ENCODE measurements at regions not wholly inside any gene's neighbourhood (a gene's known extent, or its start where the extent isn't known, plus 50 kb on each side); places are given as distances from the start of the nearest gene placed in this dataset.

DNA sequence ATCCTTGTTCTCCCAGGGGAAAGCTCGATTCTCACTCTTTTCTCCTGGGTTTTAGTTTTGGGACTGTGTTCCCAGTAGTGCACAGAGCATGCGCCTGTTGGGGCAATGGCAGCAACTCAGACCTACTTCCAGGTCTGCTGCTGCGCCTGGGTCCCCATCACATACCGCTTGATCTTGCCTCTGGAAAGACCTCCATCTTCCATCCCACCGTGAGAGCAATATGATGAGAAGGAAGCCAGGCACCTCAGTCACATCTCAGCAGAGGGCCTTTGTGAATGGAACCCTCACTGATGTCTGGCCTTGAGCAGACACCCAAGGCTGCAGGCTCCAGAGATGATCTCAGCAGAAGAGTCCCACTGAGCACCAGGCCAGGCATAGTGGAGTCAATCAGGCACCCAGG is 176.8 kb upstream of the ZNF507 start:
- no peak for TF ChIP-seq EZH2phosphoT487 (IDR thresholded peaks at IDR 0.05; ENCODE audit: borderline replicate concordance, low read depth, low read length)
- TF ChIP-seq, protein P1, sequence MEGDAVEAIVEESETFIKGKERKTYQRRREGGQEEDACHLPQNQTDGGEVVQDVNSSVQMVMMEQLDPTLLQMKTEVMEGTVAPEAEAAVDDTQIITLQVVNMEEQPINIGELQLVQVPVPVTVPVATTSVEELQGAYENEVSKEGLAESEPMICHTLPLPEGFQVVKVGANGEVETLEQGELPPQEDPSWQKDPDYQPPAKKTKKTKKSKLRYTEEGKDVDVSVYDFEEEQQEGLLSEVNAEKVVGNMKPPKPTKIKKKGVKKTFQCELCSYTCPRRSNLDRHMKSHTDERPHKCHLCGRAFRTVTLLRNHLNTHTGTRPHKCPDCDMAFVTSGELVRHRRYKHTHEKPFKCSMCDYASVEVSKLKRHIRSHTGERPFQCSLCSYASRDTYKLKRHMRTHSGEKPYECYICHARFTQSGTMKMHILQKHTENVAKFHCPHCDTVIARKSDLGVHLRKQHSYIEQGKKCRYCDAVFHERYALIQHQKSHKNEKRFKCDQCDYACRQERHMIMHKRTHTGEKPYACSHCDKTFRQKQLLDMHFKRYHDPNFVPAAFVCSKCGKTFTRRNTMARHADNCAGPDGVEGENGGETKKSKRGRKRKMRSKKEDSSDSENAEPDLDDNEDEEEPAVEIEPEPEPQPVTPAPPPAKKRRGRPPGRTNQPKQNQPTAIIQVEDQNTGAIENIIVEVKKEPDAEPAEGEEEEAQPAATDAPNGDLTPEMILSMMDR (conservative IDR thresholded peaks at IDR 0.05; ENCODE audit: low read length), result no peak
